Omental fat pad (tissue), 3 donors: ENCODE measurements at regions not wholly inside any gene's neighbourhood (a gene's known extent, or its start where the extent isn't known, plus 50 kb on each side); places are given as distances from the start of the nearest gene placed in this dataset.

Experiments used
- ATAC-seq: fragments of 150-250 bp; one replicate; pipeline ENCODE4 v1.9.1; 2016; ENCODE audit warnings: mild to moderate bottlenecking, moderate library complexity; ENCODE audit not compliant: low FRiP score
- DNase-seq: peaks from one replicate; pipeline ENCODE4 v3.0.0-alpha.2; 2019; ENCODE audit warnings: low spot score
- TF ChIP-seq, protein P1 (sequence below), 3 donors: fragments of 450-650 bp; IDR thresholded peaks; one replicate each; pipeline ENCODE4 v1.5.1; 2016 to 2017; ENCODE audit warnings: antibody characterized with exemption in 3 of 3, mild to moderate bottlenecking in 3 of 3, moderate library complexity in 2 of 3

GRCh38 chr9:106111039-106111730, 416.8 kb downstream of the TMEM38B start:
- no peak for ATAC-seq
- TF ChIP-seq, protein P1, sequence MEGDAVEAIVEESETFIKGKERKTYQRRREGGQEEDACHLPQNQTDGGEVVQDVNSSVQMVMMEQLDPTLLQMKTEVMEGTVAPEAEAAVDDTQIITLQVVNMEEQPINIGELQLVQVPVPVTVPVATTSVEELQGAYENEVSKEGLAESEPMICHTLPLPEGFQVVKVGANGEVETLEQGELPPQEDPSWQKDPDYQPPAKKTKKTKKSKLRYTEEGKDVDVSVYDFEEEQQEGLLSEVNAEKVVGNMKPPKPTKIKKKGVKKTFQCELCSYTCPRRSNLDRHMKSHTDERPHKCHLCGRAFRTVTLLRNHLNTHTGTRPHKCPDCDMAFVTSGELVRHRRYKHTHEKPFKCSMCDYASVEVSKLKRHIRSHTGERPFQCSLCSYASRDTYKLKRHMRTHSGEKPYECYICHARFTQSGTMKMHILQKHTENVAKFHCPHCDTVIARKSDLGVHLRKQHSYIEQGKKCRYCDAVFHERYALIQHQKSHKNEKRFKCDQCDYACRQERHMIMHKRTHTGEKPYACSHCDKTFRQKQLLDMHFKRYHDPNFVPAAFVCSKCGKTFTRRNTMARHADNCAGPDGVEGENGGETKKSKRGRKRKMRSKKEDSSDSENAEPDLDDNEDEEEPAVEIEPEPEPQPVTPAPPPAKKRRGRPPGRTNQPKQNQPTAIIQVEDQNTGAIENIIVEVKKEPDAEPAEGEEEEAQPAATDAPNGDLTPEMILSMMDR (IDR thresholded peaks at IDR 0.05): no peak
- no peak for DNase-seq

DNA sequence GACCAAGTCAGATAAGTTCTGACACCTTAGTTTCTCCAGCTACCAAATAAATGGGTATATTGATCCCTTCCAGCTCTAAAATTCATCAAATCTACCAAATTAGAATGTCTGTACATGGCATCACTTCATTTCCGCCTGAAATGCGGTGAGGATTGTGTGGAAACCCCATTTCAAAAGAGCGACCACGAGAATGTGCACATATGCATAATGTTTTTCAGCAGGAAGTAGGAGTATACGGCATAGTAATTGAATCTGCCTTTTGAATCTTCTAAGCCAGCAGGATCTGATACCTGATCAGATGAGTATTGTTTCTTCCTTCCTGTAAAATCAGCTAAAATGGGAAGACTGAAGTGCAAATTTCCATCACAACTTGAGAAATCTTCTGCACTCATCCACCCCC, 418.6 kb downstream of the TMEM38B start:
- DNase-seq: no peak
- TF ChIP-seq, protein P1 (IDR thresholded peaks at IDR 0.05): no peak
- no peak for ATAC-seq

DNA sequence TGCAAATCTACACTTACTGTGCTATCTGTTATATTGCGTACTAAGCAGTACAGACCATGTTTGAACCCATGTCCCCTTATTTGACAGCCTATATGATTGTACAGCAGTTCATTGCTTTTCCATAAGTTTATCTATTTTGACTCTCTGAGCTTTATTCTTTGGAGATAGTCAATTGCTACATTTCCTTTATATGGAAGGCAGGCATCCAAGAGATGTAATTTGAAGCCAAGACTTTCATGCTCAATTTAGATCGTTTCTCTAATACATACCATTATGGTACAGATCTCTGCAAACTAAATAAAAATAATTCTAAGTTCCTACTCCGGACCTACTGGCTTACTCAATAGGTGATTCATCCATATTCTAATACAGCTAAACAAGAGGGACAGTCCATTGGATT, 424.8 kb downstream of the TMEM38B start:
- no peak for DNase-seq
- no peak for ATAC-seq
- TF ChIP-seq, protein P1 (IDR thresholded peaks at IDR 0.05): no peak

- no peak for DNase-seq
- ATAC-seq: no peak
- TF ChIP-seq, protein P1 (IDR thresholded peaks at IDR 0.05): no peak
These were observed 425.7 kb downstream of the TMEM38B start for GRCh38 chr9:106120071-106120470.

- no peak for DNase-seq
- no peak for ATAC-seq
- TF ChIP-seq, protein P1 (IDR thresholded peaks at IDR 0.05): no peak
These were observed 433.4 kb downstream of the TMEM38B start for GRCh38 chr9:106127776-106128175.

GRCh38 chr9:106130374-106130773, 436.0 kb downstream of the TMEM38B start:
- no peak for DNase-seq
- TF ChIP-seq, protein P1 (IDR thresholded peaks at IDR 0.05): no peak
- ATAC-seq: no peak

- ATAC-seq: no peak
- no peak for DNase-seq
- TF ChIP-seq, protein P1 (IDR thresholded peaks at IDR 0.05): no peak
These were observed 449.4 kb downstream of the TMEM38B start for GRCh38 chr9:106143781-106144180.
